Neuronal stem cell (in vitro differentiated cells): ENCODE measurements at regions not wholly inside any gene's neighbourhood (a gene's known extent, or its start where the extent isn't known, plus 50 kb on each side); places are given as distances from the start of the nearest gene placed in this dataset.
A peak's percentile ranks its signal among the peaks of the same experiment; 100 is the strongest.

Experiments
- DNase-seq: peaks from one replicate; pipeline ENCODE4 v3.0.0-alpha.2; 2013; ENCODE audit warnings: low spot score
- H2AFZ ChIP-seq: one replicate; pipeline ENCODE4 v1.6.1; 2013; ENCODE audit warnings: mild to moderate bottlenecking, low read length, inconsistent platforms
- H2AK5ac ChIP-seq: 2 replicates; pipeline ENCODE4 v1.6.1; 2013; ENCODE audit warnings: low read depth, mild to moderate bottlenecking, inconsistent platforms, low read length, moderate library complexity, mixed read lengths
- H2BK120ac ChIP-seq: 2 replicates; pipeline ENCODE4 v1.6.1; 2013; ENCODE audit warnings: low read depth, mild to moderate bottlenecking, inconsistent platforms, low read length, moderate library complexity, mixed read lengths
- H2BK12ac ChIP-seq: one replicate; pipeline ENCODE4 v1.6.1; 2013; ENCODE audit warnings: low read length, inconsistent platforms
- H2BK15ac ChIP-seq: 2 replicates; pipeline ENCODE4 v1.6.1; 2013; ENCODE audit warnings: mild to moderate bottlenecking, low read length, inconsistent platforms, mixed read lengths
- H2BK5ac ChIP-seq: one replicate; pipeline ENCODE4 v1.6.1; 2013; ENCODE audit warnings: inconsistent platforms, mild to moderate bottlenecking, low read length, moderate library complexity
- H3K14ac ChIP-seq: one replicate; pipeline ENCODE4 v1.6.1; 2013; ENCODE audit warnings: low read length, inconsistent platforms
- H3K18ac ChIP-seq: 2 replicates; pipeline ENCODE4 v1.6.1; 2013; ENCODE audit warnings: low read length, inconsistent platforms
- H3K23ac ChIP-seq: 2 replicates; pipeline ENCODE4 v1.6.1; 2013; ENCODE audit warnings: low read depth, mild to moderate bottlenecking, mixed read lengths, low read length, inconsistent platforms; ENCODE audit not compliant: poor library complexity
- H3K27ac ChIP-seq: replicated peaks from 3 replicates; pipeline ENCODE4 v1.5.1; 2013; ENCODE audit warnings: low read length, inconsistent platforms
- H3K27me3 ChIP-seq, 3 experiments: 2 replicates each; pipeline ENCODE4 v1.6.1; 2013; ENCODE audit warnings: low read length in 3 of 3, mild to moderate bottlenecking in 2 of 3, inconsistent platforms in 1 of 3, low read depth in 1 of 3, mixed read lengths in 1 of 3, moderate library complexity in 1 of 3; ENCODE audit not compliant: control insufficient read depth in 3 of 3, insufficient read depth in 3 of 3
- H3K36me3 ChIP-seq, 2 donors: replicated peaks in 1 of 2; 2 replicates each; pipeline ENCODE4 v1.6.1; 2013; ENCODE audit warnings: low read length in 2 of 2; ENCODE audit not compliant: control insufficient read depth in 2 of 2, insufficient read depth in 2 of 2
- H3K4ac ChIP-seq: 2 replicates; pipeline ENCODE4 v1.6.1; 2013; ENCODE audit warnings: inconsistent platforms, mild to moderate bottlenecking, low read length, moderate library complexity
- H3K4me1 ChIP-seq, 2 donors: 1 replicate in 1 of 2; 2 replicates in 1 of 2; pipeline ENCODE4 v1.6.1; 2013; ENCODE audit warnings: low read length in 2 of 2, low read depth in 1 of 2; ENCODE audit not compliant: control insufficient read depth in 2 of 2, insufficient read depth in 1 of 2
- H3K4me2 ChIP-seq: one replicate; pipeline ENCODE4 v1.6.1; 2013; ENCODE audit warnings: mild to moderate bottlenecking, low read length, inconsistent platforms; ENCODE audit not compliant: insufficient read depth, poor library complexity, severe bottlenecking
- H3K4me3 ChIP-seq, 2 donors: 2 replicates each; pipeline ENCODE4 v1.5.1; 2013; ENCODE audit warnings: low read length in 2 of 2, mild to moderate bottlenecking in 2 of 2, inconsistent platforms in 1 of 2, moderate library complexity in 1 of 2
- H3K79me1 ChIP-seq: one replicate; pipeline ENCODE4 v1.6.1; 2013; ENCODE audit warnings: low read depth, mild to moderate bottlenecking, inconsistent platforms, low read length, moderate library complexity
- H3K9ac ChIP-seq: one replicate; pipeline ENCODE4 v1.6.1; 2013; ENCODE audit warnings: mild to moderate bottlenecking, low read depth, low read length, inconsistent platforms; ENCODE audit not compliant: poor library complexity
- H3K9me3 ChIP-seq, 2 donors: replicated peaks in 1 of 2; 2 replicates each; pipeline versions ENCODE3 to v1.6.1; 2013; ENCODE audit warnings: low read length in 2 of 2, mild to moderate bottlenecking in 2 of 2, inconsistent platforms in 1 of 2, low read depth in 1 of 2, mixed read lengths in 1 of 2, moderate library complexity in 1 of 2; ENCODE audit not compliant: control insufficient read depth in 2 of 2, insufficient read depth in 1 of 2
- H4K8ac ChIP-seq: one replicate; pipeline ENCODE4 v1.6.1; 2013; ENCODE audit warnings: low read depth, mild to moderate bottlenecking, inconsistent platforms, low read length, moderate library complexity
- H4K91ac ChIP-seq: one replicate; pipeline ENCODE4 v1.6.1; 2013; ENCODE audit warnings: low read length, low read depth, mild to moderate bottlenecking, inconsistent platforms; ENCODE audit not compliant: poor library complexity
- WGBS, 2 donors: extraction: QIAGEN DNeasy Blood & Tissue Kit; methylation state at CpG; one replicate each; pipeline ENCODE4 v1.1.7; 2013; ENCODE audit warnings: missing lambda C conversion rate in 2 of 2, mixed read lengths in 1 of 2; ENCODE audit not compliant: insufficient read length in 2 of 2, insufficient replicate concordance in 1 of 2; ENCODE audit errors: extremely low coverage in 2 of 2; 5-methylcytosine and 5-hydroxymethylcytosine counted together

DNA sequence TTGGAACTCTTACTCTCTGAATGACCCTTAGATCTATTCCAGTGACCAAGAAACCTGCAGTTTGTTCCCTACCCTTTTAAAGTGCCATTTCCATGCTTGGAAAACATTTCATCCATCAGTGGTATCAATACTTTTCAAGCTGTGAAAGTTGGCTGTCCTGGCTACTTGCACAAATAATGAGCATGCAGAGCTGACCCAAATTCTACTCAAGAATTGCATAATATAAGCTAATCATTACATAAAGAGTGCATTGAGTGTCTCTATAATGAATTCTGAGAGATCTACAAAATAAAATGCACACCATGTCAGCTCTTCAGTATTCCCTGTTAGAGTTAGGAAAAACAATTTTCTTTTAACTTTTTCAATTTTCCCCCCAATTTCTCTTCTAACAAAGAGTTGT, 181.3 kb upstream of the HS3ST5 start:
- H2BK12ac ChIP-seq = no peak overlapping the region
- H2BK120ac ChIP-seq = no peak overlapping the region
- H3K27me3 ChIP-seq = no peaks in the 10 kb centered on the region
- no peak for DNase-seq
- no peak overlapping the region for H2BK5ac ChIP-seq
- no peak overlapping the region for H3K4ac ChIP-seq
- H3K4me3 ChIP-seq = no peak overlapping the region
- no peak overlapping the region for H2BK15ac ChIP-seq
- H4K8ac ChIP-seq = no peak overlapping the region
- no peaks in the 10 kb centered on the region for H3K36me3 ChIP-seq
- peaks cover 4% of the 10 kb centered on the region in 2 donors for H3K4me1 ChIP-seq
- no peak overlapping the region for H3K23ac ChIP-seq
- H4K91ac ChIP-seq = no peak overlapping the region
- H2AFZ ChIP-seq = peak overlapping the region; percentile 6
- H3K4me2 ChIP-seq = no peak overlapping the region
- no peak overlapping the region for H3K27ac ChIP-seq
- no peaks in the 10 kb centered on the region for H3K79me1 ChIP-seq
- H3K9me3 ChIP-seq = no peaks in the 10 kb centered on the region
- H3K9ac ChIP-seq = no peak overlapping the region
- no peak overlapping the region for H2AK5ac ChIP-seq
- no peak overlapping the region for H3K14ac ChIP-seq
- H3K18ac ChIP-seq = no peak overlapping the region

DNA sequence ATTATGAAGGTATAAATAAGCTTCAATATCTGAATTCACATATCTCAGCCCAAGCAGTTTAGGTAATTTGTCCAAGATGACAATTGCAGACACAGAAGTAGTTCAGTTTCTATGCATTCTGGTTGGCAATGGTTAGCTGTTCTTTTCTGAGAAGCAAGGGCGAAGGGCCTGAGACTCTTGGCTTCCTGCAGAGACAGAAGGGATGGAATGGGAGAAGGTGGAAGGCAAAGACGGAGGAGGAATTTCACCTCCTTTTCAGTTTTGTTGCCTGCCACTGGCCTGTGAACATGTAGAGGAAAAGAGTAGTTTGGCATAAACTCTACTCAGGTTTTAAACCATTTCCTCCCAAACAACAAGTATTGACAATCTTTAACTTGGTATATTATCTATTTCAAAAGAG, 180.7 kb upstream of the HS3ST5 start:
- Histone ChIP-seq H2BK120ac (no peak overlapping the region), H3K4me3 (no peak overlapping the region), H3K4ac (no peak overlapping the region), H3K79me1 (no peaks in the 10 kb centered on the region), H3K9me3 (no peaks in the 10 kb centered on the region), H3K9ac (no peak overlapping the region), H2BK5ac (no peak overlapping the region), H2BK12ac (no peak overlapping the region), H3K36me3 (no peaks in the 10 kb centered on the region), H4K8ac (no peak overlapping the region), H3K27ac (no peak overlapping the region), H3K14ac (no peak overlapping the region), H2AK5ac (no peak overlapping the region), H3K4me2 (no peak overlapping the region), H3K27me3 (no peaks in the 10 kb centered on the region), H2AFZ (no peak overlapping the region), H3K18ac (no peak overlapping the region), H3K4me1 (peaks cover 4% of the 10 kb centered on the region in 2 donors), H3K23ac (no peak overlapping the region), H4K91ac (no peak overlapping the region), H2BK15ac (no peak overlapping the region)
- DNase-seq = no peak
- no CpG with 5 or more reads among the region's 2 CpGs for WGBS, 2 donors

DNA sequence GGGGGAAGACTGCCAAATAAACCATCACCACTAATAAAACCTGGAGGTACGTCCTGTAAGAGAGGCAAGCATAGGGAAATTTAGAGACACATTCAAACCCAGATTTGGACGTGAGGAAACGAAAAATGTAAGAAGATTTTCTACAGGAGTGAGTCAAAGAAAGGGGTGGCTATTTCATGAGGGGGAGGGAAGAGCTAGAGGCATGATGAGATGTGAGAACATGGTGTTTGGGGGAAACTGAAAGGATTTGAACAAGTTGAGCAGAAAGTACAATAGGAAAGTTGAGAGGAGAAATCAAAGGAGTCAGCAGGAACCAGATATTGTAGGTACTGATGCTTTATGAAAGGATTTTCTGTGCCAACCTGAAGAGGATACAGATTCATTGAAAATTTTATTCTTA, 179.1 kb upstream of the HS3ST5 start:
- no CpG with 5 or more reads among the region's 3 CpGs for WGBS, 2 donors
- Histone ChIP-seq H2BK12ac (no peak overlapping the region), H3K23ac (no peak overlapping the region), H3K18ac (no peak overlapping the region), H3K4me1 (peaks cover 4% of the 10 kb centered on the region in 2 donors), H4K91ac (no peak overlapping the region), H3K79me1 (no peaks in the 10 kb centered on the region), H3K4me2 (no peak overlapping the region), H2BK120ac (no peak overlapping the region), H3K9ac (no peak overlapping the region), H2AFZ (no peak overlapping the region), H2BK15ac (no peak overlapping the region), H3K27me3 (no peaks in the 10 kb centered on the region), H2BK5ac (no peak overlapping the region), H3K4ac (no peak overlapping the region), H2AK5ac (no peak overlapping the region), H3K27ac (no peak overlapping the region), H3K4me3 (no peak overlapping the region), H3K36me3 (no peaks in the 10 kb centered on the region), H4K8ac (no peak overlapping the region), H3K14ac (no peak overlapping the region), H3K9me3 (no peaks in the 10 kb centered on the region)
- no peak for DNase-seq

DNA sequence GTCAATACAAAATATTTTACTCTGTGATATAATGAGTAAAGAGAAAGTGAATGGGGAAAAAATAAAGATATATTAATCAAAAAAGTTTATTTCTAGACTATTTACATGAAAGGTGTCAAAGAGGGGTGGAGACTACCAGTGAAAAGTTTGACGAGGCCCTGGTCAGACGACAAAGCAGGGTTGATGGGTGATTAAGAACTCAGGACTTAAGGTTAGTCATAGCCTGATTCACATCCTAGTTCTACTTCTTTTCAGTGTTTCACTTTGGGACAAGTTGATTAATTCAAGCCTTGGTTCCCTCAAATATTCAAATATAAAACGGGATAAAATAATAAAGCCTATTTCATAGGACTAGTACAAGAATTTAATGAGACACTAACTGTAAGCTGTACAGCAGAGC, 178.2 kb upstream of the HS3ST5 start:
- Histone ChIP-seq H4K8ac (no peak overlapping the region), H3K4me3 (no peak overlapping the region), H4K91ac (no peak overlapping the region), H3K27me3 (no peaks in the 10 kb centered on the region), H3K27ac (no peak overlapping the region), H2BK12ac (no peak overlapping the region), H3K36me3 (no peaks in the 10 kb centered on the region), H3K4me1 (peaks cover 4% of the 10 kb centered on the region in 2 donors), H2AFZ (no peak overlapping the region), H2BK120ac (no peak overlapping the region), H3K18ac (no peak overlapping the region), H2BK15ac (no peak overlapping the region), H3K23ac (no peak overlapping the region), H3K4me2 (no peak overlapping the region), H3K79me1 (no peaks in the 10 kb centered on the region), H3K14ac (no peak overlapping the region), H3K9me3 (no peaks in the 10 kb centered on the region), H2AK5ac (no peak overlapping the region), H3K4ac (no peak overlapping the region), H3K9ac (no peak overlapping the region), H2BK5ac (no peak overlapping the region)
- DNase-seq = no peak
- WGBS, 2 donors = no CpG with 5 or more reads among the region's 3 CpGs
